SU-DHL-6 (cell line): ENCODE measurements at regions not wholly inside any gene's neighbourhood (a gene's known extent, or its start where the extent isn't known, plus 50 kb on each side); places are given as distances from the start of the nearest gene placed in this dataset.

Experiments
- H2AFZ ChIP-seq: fragments of 200-600 bp; sonication (generic); 2 replicates; pipeline ENCODE4 v1.6.1; 2014; ENCODE audit warnings: low read depth, mild to moderate bottlenecking, moderate library complexity, mixed read lengths, antibody characterized with exemption, low read length; ENCODE audit not compliant: severe bottlenecking
- H3F3A ChIP-seq: fragments of 200-600 bp; shearing (Covaris generic); 2 replicates; pipeline ENCODE4 v1.6.0; 2016; ENCODE audit warnings: antibody characterized with exemption, mild to moderate bottlenecking; ENCODE audit not compliant: insufficient read depth
- H3K27ac ChIP-seq: fragments of 200-600 bp; sonication (generic); 2 replicates; pipeline ENCODE4 v1.5.1; 2016; ENCODE audit warnings: low read depth, mild to moderate bottlenecking, low read length, moderate library complexity, mixed read lengths
- H3K27me3 ChIP-seq: fragments of 200-600 bp; sonication (generic), shearing (Covaris generic); 2 replicates; pipeline ENCODE4 v1.6.0; 2014; ENCODE audit warnings: mild to moderate bottlenecking, low read length
- H3K36me3 ChIP-seq: fragments of 200-600 bp; sonication (generic); 2 replicates; pipeline ENCODE4 v1.6.1; 2014; ENCODE audit warnings: mild to moderate bottlenecking, low read length, mixed read lengths
- H3K4me2 ChIP-seq: fragments of 300-600, 200-600 bp; shearing (Covaris generic), sonication (generic); 2 replicates; pipeline ENCODE4 v1.6.0; 2014; ENCODE audit warnings: low read length, low read depth, mild to moderate bottlenecking; ENCODE audit not compliant: poor library complexity, severe bottlenecking
- H3K4me3 ChIP-seq: fragments of 200-600 bp; sonication (generic); 2 replicates; pipeline ENCODE4 v1.5.1; 2014; ENCODE audit warnings: antibody characterized with exemption, low read length, mild to moderate bottlenecking, mixed read lengths; ENCODE audit not compliant: insufficient read depth, poor library complexity, severe bottlenecking
- H3K79me2 ChIP-seq: fragments of 200-600 bp; sonication (generic); 2 replicates; pipeline ENCODE4 v1.6.1; 2014; ENCODE audit warnings: mild to moderate bottlenecking, low read length, moderate library complexity; ENCODE audit not compliant: insufficient read depth
- H3K9ac ChIP-seq: fragments of 200-600 bp; sonication (generic); 2 replicates; pipeline ENCODE4 v1.7.0; 2014; ENCODE audit warnings: mild to moderate bottlenecking, low read length
- H3K9me2 ChIP-seq: fragments of 200-600 bp; sonication (generic); replicated peaks from 2 replicates; pipeline ENCODE4 v1.6.1; 2014; ENCODE audit warnings: low read length; ENCODE audit not compliant: insufficient read depth
- H3K9me3 ChIP-seq: fragments of 200-600 bp; sonication (generic); 2 replicates; pipeline ENCODE4 v1.6.1; 2014; ENCODE audit warnings: low read length, mixed read lengths; ENCODE audit not compliant: insufficient read depth
- H4K20me1 ChIP-seq: fragments of 200-600 bp; sonication (generic); 2 replicates; pipeline ENCODE4 v1.6.1; 2014; ENCODE audit warnings: low read depth, mild to moderate bottlenecking, antibody characterized with exemption, low read length, moderate library complexity, mixed read lengths
- EZH2phosphoT487 ChIP-seq: fragments of 200-600 bp; sonication (generic), shearing (Covaris generic); conservative IDR thresholded peaks from 2 replicates; pipeline ENCODE4 v1.6.1; 2018; ENCODE audit warnings: mild to moderate bottlenecking, antibody characterized with exemption, low read length, moderate library complexity, mixed read lengths
- TF ChIP-seq, protein P1 (sequence below): fragments of 200-600 bp; sonication (generic); IDR thresholded peaks from one replicate; pipeline ENCODE4 v1.5.1; 2017; ENCODE audit warnings: antibody characterized with exemption, mild to moderate bottlenecking, low read length, moderate library complexity; ENCODE audit not compliant: insufficient read depth, poor library complexity, severe bottlenecking

DNA sequence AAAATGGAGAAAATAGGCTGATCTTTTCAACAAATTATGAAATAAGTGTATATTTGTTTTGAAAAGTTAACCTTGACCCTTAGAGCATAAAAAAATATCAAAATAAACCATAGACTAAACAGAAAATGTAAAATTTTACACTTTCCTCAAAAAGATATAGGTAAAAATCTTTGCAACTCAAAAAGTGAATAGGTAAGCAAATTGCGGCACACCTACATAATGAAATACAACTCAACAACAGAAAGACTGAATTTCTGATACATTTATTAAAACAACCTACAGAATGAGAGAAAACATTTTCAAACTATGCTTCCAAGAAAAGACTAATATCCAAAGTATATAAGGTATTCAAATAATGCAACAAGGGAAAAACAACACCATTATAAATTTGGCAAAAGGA lies 425.7 kb upstream of the KHDRBS2 start:
- Histone ChIP-seq H3K27ac (no peak overlapping the region), H3K4me3 (no peak overlapping the region), H3K79me2 (no peaks in the 10 kb centered on the region), H3K27me3 (no peaks in the 10 kb centered on the region), H3F3A (no peaks in the 10 kb centered on the region), H4K20me1 (no peaks in the 10 kb centered on the region), H3K9me2 (no peaks in the 10 kb centered on the region; the same call in 1 of the 2 replicates), H2AFZ (no peak overlapping the region), H3K9ac (no peak overlapping the region), H3K4me2 (no peak overlapping the region), H3K9me3 (no peaks in the 10 kb centered on the region), H3K36me3 (no peaks in the 10 kb centered on the region)
- no peak for TF ChIP-seq EZH2phosphoT487
- TF ChIP-seq, protein P1, sequence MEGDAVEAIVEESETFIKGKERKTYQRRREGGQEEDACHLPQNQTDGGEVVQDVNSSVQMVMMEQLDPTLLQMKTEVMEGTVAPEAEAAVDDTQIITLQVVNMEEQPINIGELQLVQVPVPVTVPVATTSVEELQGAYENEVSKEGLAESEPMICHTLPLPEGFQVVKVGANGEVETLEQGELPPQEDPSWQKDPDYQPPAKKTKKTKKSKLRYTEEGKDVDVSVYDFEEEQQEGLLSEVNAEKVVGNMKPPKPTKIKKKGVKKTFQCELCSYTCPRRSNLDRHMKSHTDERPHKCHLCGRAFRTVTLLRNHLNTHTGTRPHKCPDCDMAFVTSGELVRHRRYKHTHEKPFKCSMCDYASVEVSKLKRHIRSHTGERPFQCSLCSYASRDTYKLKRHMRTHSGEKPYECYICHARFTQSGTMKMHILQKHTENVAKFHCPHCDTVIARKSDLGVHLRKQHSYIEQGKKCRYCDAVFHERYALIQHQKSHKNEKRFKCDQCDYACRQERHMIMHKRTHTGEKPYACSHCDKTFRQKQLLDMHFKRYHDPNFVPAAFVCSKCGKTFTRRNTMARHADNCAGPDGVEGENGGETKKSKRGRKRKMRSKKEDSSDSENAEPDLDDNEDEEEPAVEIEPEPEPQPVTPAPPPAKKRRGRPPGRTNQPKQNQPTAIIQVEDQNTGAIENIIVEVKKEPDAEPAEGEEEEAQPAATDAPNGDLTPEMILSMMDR = no peak

DNA sequence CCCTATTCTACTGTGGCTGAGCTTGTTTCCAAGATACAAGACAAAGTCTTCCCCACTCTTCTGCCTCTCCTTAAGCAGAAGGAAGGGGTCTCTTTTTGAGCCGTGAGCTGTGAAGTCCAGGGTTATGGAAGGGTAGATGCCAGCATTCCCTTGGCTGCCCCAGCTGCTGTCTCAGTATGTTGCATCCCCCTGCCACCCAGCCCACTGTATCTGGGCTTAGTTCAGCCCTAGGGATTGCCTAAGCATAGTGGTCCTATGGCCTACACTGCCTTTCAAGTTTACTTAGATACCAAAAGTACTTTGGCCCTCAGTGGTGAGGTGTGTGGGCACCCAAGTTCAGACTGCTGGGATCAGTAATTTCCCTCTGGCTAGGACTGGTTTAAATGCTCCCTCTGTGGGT lies 421.9 kb upstream of the KHDRBS2 start:
- no peaks in the 10 kb centered on the region for H3F3A ChIP-seq

DNA sequence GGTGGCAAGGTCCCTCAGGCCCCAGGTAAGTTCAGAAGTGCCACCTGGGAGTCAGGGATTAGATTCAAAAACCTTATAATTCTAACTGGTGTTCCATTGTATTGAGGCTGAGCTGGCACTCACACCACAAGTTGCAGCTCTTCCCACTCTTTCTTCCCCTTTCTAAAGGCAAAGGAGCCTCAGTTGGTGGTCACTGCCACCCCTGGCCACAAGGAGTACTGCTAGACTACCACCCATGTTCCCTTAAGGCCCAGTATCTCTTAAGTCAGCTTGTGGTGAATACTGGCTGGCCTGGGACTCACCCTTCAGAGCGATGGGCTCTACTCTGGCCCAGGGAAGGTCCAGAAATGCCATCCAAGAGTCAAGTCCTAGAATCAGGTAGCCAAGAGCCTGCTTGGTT lies 421.1 kb upstream of the KHDRBS2 start:
- no peaks in the 10 kb centered on the region for H4K20me1 ChIP-seq
- H3K9ac ChIP-seq = no peak overlapping the region
- no peak overlapping the region for H3K4me3 ChIP-seq
- no peak overlapping the region for H2AFZ ChIP-seq
- H3K4me2 ChIP-seq = no peak overlapping the region
- H3F3A ChIP-seq = no peaks in the 10 kb centered on the region
- H3K9me2 ChIP-seq = no peaks in the 10 kb centered on the region; the same call in 1 of the 2 replicates
- TF ChIP-seq, protein P1 = no peak
- no peak for TF ChIP-seq EZH2phosphoT487
- H3K27ac ChIP-seq = no peak overlapping the region
- no peaks in the 10 kb centered on the region for H3K9me3 ChIP-seq
- H3K36me3 ChIP-seq = no peaks in the 10 kb centered on the region
- H3K79me2 ChIP-seq = no peaks in the 10 kb centered on the region
- H3K27me3 ChIP-seq = no peaks in the 10 kb centered on the region

More for the DNA sequence above, 421.9 kb upstream of the KHDRBS2 start:
- Histone ChIP-seq H3K9me3 (no peaks in the 10 kb centered on the region), H3K4me2 (no peak overlapping the region), H3K9me2 (no peaks in the 10 kb centered on the region; the same call in 1 of the 2 replicates), H4K20me1 (no peaks in the 10 kb centered on the region), H3K27me3 (no peaks in the 10 kb centered on the region), H3K36me3 (no peaks in the 10 kb centered on the region), H3K9ac (no peak overlapping the region), H3K27ac (no peak overlapping the region), H3K4me3 (no peak overlapping the region), H2AFZ (no peak overlapping the region), H3K79me2 (no peaks in the 10 kb centered on the region)
- no peak for TF ChIP-seq EZH2phosphoT487
- TF ChIP-seq, protein P1 = no peak
